HCT116 (cell line): ENCODE measurements at regions not wholly inside any gene's neighbourhood (a gene's known extent, or its start where the extent isn't known, plus 50 kb on each side); places are given as distances from the start of the nearest gene placed in this dataset.

Source experiments
- ATAC-seq: fragments of 200-7000 bp; cut with Tn5 transposase; 2 replicates; pipeline ENCODE4 v1.9.1; 2020; ENCODE audit warnings: mild to moderate bottlenecking, moderate library complexity
- BruUV-seq: library from RNA; stranded (reverse); fragments of 400-500 nt; replicated peaks from 2 replicates; lab custom pipeline; 2021; lab: Mats Ljungman, UMichigan
- CTCF ChIA-PET: fragments of 300-600 bp; sonication (Branson Sonifier 250); formaldehyde crosslinking; loops from one replicate; lab custom pipeline; 2021; ENCODE audit warnings: antibody characterized with exemption; lab: Charles Lee
- POLR2A ChIA-PET: fragments of 300-600, 350-600 bp; sonication (Branson Sonifier 250); formaldehyde crosslinking; loops from one replicate; lab custom pipeline; 2021; ENCODE audit warnings: antibody characterized with exemption; lab: Charles Lee
- RAD21 ChIA-PET, 2 experiments: fragments of 300-600 bp; sonication (Branson Sonifier 250); formaldehyde crosslinking; loops; one replicate each; lab custom pipeline; 2023; ENCODE audit warnings: low total read pairs in 2 of 2; ENCODE audit not compliant: uncharacterized antibody in 2 of 2, unreplicated experiment in 2 of 2, low non-redundant PET in 1 of 2; lab: Charles Lee
- DNase-seq: peaks from one replicate; pipeline ENCODE4 v3.0.0-alpha.2; 2010; ENCODE audit warnings: low read depth, low spot score
- H2AFZ ChIP-seq: fragments of 200-600 bp; shearing (Covaris generic), sonication (generic); 2 replicates; pipeline ENCODE4 v1.6.1; 2017; ENCODE audit warnings: low read depth, mixed run types, mixed read lengths, antibody characterized with exemption, low read length; ENCODE audit not compliant: poor library complexity, severe bottlenecking
- H3K27ac ChIP-seq: 2 replicates; pipeline ENCODE4 v1.5.1; 2012; ENCODE audit warnings: low read depth, low read length
- H3K27me3 ChIP-seq: fragments of 200-600 bp; sonication (generic); 2 replicates; pipeline ENCODE4 v1.6.1; 2016; ENCODE audit warnings: mixed run types, low read length, mixed read lengths; ENCODE audit not compliant: insufficient read depth
- H3K36me3 ChIP-seq, 2 experiments: fragments of 200-500 bp in 1 of 2; fragments of 200-600 bp in 1 of 2; sonication (Bioruptor generic) in 1 of 2; sonication (generic) in 1 of 2; 2 replicates each; pipeline versions ENCODE4 v1.5.1 to v1.6.1; 2014 to 2016; ENCODE audit warnings: low read length in 2 of 2, inconsistent platforms in 1 of 2, mixed read lengths in 1 of 2, mixed run types in 1 of 2; ENCODE audit not compliant: insufficient read depth in 2 of 2, control insufficient read depth in 1 of 2
- H3K4me1 ChIP-seq, 2 experiments: fragments of 200-600 bp in 1 of 2; sonication (generic) in 1 of 2; 2 replicates each; pipeline versions ENCODE4 v1.5.1 to v1.6.1; 2012 to 2017; ENCODE audit warnings: low read length in 2 of 2, inconsistent platforms in 1 of 2, mild to moderate bottlenecking in 1 of 2, mixed read lengths in 1 of 2, mixed run types in 1 of 2, moderate library complexity in 1 of 2; ENCODE audit not compliant: insufficient read depth in 2 of 2, control insufficient read depth in 1 of 2
- H3K4me2 ChIP-seq: fragments of 200-600 bp; sonication (generic); 2 replicates; pipeline ENCODE4 v1.6.1; 2017; ENCODE audit warnings: mixed run types, low read length, mixed read lengths
- H3K4me3 ChIP-seq, 2 experiments: fragments of 200-600 bp in 1 of 2; sonication (generic) in 1 of 2; replicated peaks in 1 of 2; 2 replicates each; pipeline ENCODE4 v1.5.1; 2011 to 2016; ENCODE audit warnings: low read length in 2 of 2, control low read depth in 1 of 2, low read depth in 1 of 2, mild to moderate bottlenecking in 1 of 2, mixed read lengths in 1 of 2, mixed run types in 1 of 2
- H3K79me2 ChIP-seq: fragments of 200-600 bp; sonication (generic); 2 replicates; pipeline ENCODE4 v1.6.1; 2017; ENCODE audit warnings: mild to moderate bottlenecking, mixed run types, low read length, moderate library complexity, mixed read lengths; ENCODE audit not compliant: insufficient read depth
- H3K9ac ChIP-seq: fragments of 200-600 bp; sonication (generic); 2 replicates; pipeline ENCODE4 v1.6.1; 2016; ENCODE audit warnings: low read length, mixed read lengths
- H3K9me2 ChIP-seq: fragments of 200-600 bp; sonication (generic), shearing (Covaris generic); 2 replicates; pipeline ENCODE4 v1.6.1; 2017; ENCODE audit warnings: mixed run types, mild to moderate bottlenecking, moderate library complexity; ENCODE audit not compliant: insufficient read depth
- H3K9me3 ChIP-seq, 2 experiments: fragments of 200-500 bp in 1 of 2; fragments of 200-600 bp in 1 of 2; sonication (Bioruptor generic) in 1 of 2; sonication (generic) in 1 of 2; 2 replicates each; pipeline ENCODE4 v1.6.1; 2014 to 2017; ENCODE audit warnings: low read length in 2 of 2, mixed read lengths in 2 of 2, inconsistent platforms in 1 of 2, low read depth in 1 of 2, mild to moderate bottlenecking in 1 of 2, mixed run types in 1 of 2, moderate library complexity in 1 of 2; ENCODE audit not compliant: control insufficient read depth in 1 of 2, insufficient read depth in 1 of 2
- H4K20me1 ChIP-seq: fragments of 200-600 bp; sonication (generic), shearing (Covaris generic); 2 replicates; pipeline ENCODE4 v1.6.1; 2017; ENCODE audit warnings: mixed run types, mild to moderate bottlenecking, moderate library complexity; ENCODE audit not compliant: insufficient read depth
- CBX3 ChIP-seq: IDR thresholded peaks from 2 replicates; pipeline ENCODE4 v1.6.1; 2012; ENCODE audit warnings: low read depth
- CEBPB ChIP-seq: IDR thresholded peaks from 2 replicates; pipeline ENCODE4 v1.6.1; 2012; ENCODE audit warnings: low read depth
- ELF1 ChIP-seq: IDR thresholded peaks from 2 replicates; pipeline ENCODE4 v1.6.1; 2012; ENCODE audit warnings: low read depth, borderline replicate concordance
- EZH2phosphoT487 ChIP-seq: fragments of 200-600 bp; IDR thresholded peaks from 2 replicates; pipeline ENCODE4 v1.6.1; 2018; ENCODE audit warnings: antibody characterized with exemption, borderline replicate concordance
- FOSL1 ChIP-seq: IDR thresholded peaks from 2 replicates; pipeline ENCODE4 v1.6.1; 2012; ENCODE audit warnings: low read depth
- JUND ChIP-seq: IDR thresholded peaks from 2 replicates; pipeline ENCODE4 v1.6.1; 2012
- POLR2A ChIP-seq: IDR thresholded peaks from 2 replicates; pipeline ENCODE4 v1.7.0; 2011; ENCODE audit warnings: borderline replicate concordance; ENCODE audit not compliant: insufficient read depth, insufficient read length; ENCODE audit errors: extremely low read depth
- POLR2AphosphoS5 ChIP-seq: IDR thresholded peaks from 2 replicates; pipeline ENCODE4 v1.6.1; 2011; ENCODE audit warnings: mild to moderate bottlenecking, low read depth, low read length, moderate library complexity
- RAD21 ChIP-seq: IDR thresholded peaks from 2 replicates; pipeline ENCODE4 v1.6.1; 2012; ENCODE audit warnings: low read depth, mild to moderate bottlenecking
- SP1 ChIP-seq: IDR thresholded peaks from 2 replicates; pipeline ENCODE4 v1.6.1; 2012; ENCODE audit warnings: low read depth
- TCF7L2 ChIP-seq: IDR thresholded peaks from 2 replicates; pipeline ENCODE4 v1.7.0; 2011; ENCODE audit warnings: borderline replicate concordance, inconsistent platforms; ENCODE audit not compliant: insufficient read depth, insufficient read length; ENCODE audit errors: extremely low read depth
- ZFX ChIP-seq: fragments of 450-650 bp; IDR thresholded peaks from 2 replicates; pipeline ENCODE4 v1.6.1; 2017
- ZNF274 ChIP-seq: fragments of 200-500 bp; sonication (Bioruptor generic); IDR thresholded peaks from 2 replicates; pipeline ENCODE4 v1.6.1; 2014; ENCODE audit warnings: mild to moderate bottlenecking, low read depth, low read length, inconsistent platforms
- intact Hi-C: fragments of 100-400 bp; cut with micrococcal nuclease; formaldehyde crosslinking; loops from 2 replicates; pipeline ENCODE4 v1.10.0; 2022
- TF ChIP-seq, protein P1 (sequence below): IDR thresholded peaks from 2 replicates; pipeline ENCODE4 v1.6.1; 2011; ENCODE audit warnings: mild to moderate bottlenecking, low read length, moderate library complexity; ENCODE audit not compliant: insufficient replicate concordance; ENCODE audit errors: extremely low read depth
- TF ChIP-seq, protein P2 (sequence below): IDR thresholded peaks from 2 replicates; pipeline ENCODE4 v1.6.1; 2012; ENCODE audit warnings: low read depth
- TF ChIP-seq, protein P3 (sequence below): IDR thresholded peaks from 2 replicates; pipeline ENCODE4 v1.6.1; 2012

DNA sequence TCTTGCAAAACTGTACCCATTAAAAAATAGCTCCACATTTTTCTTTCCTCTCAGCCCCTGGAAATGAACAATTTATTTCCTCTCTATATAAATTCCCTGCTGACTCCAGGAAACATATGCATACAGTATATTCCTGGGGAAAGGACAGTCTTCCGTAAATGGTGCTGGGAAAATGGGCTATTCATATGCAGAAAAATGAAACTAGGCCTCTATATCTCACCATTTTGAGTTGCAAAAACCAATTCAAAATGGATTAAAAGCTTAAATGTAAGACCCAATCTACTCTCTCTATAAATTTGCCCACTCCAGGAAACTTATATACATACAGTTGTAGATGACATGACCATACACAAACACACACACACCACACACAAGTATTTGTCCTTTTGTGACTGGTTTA is 85.9 kb upstream of the GPR149 start:
- POLR2A ChIA-PET: no interaction called here

DNA sequence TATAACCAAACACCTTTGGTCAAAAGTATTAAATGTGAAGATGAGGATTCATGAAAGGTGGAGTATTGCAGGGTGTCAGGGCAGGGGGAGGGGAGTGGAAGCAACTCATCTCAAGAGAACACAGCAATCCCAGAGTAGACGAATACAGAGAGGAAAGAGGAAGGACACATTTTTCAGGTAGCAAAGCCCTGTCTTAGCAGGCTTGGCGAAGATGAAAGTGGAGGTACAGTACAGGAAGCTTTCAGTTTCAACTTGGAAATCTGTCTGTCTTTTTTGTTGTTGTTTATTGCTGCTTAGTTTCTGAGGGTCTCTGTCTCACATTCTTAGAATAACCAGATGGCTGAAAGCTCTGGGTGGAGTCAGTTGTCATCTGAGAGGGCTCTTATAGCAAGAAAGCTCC is 80.8 kb upstream of the GPR149 start:
- no peak overlapping the region for H3K4me2 ChIP-seq
- H3K9me2 ChIP-seq: no peaks in the 10 kb centered on the region
- RAD21 ChIA-PET: no interaction called here
- intact Hi-C loops: no loop called here
- H4K20me1 ChIP-seq: no peaks in the 10 kb centered on the region
- H3K4me3 ChIP-seq: no peak overlapping the region
- TF ChIP-seq EZH2phosphoT487 (no peak), ZNF274 (no peak), RAD21 (no peak), TCF7L2 (no peak), CEBPB (no peak), ELF1 (no peak), FOSL1 (no peak), POLR2A (no peak), POLR2AphosphoS5 (no peak), ZFX (no peak)
- TF ChIP-seq, protein P1, sequence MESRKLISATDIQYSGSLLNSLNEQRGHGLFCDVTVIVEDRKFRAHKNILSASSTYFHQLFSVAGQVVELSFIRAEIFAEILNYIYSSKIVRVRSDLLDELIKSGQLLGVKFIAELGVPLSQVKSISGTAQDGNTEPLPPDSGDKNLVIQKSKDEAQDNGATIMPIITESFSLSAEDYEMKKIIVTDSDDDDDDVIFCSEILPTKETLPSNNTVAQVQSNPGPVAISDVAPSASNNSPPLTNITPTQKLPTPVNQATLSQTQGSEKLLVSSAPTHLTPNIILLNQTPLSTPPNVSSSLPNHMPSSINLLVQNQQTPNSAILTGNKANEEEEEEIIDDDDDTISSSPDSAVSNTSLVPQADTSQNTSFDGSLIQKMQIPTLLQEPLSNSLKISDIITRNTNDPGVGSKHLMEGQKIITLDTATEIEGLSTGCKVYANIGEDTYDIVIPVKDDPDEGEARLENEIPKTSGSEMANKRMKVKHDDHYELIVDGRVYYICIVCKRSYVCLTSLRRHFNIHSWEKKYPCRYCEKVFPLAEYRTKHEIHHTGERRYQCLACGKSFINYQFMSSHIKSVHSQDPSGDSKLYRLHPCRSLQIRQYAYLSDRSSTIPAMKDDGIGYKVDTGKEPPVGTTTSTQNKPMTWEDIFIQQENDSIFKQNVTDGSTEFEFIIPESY: no peak
- TF ChIP-seq, protein P2, sequence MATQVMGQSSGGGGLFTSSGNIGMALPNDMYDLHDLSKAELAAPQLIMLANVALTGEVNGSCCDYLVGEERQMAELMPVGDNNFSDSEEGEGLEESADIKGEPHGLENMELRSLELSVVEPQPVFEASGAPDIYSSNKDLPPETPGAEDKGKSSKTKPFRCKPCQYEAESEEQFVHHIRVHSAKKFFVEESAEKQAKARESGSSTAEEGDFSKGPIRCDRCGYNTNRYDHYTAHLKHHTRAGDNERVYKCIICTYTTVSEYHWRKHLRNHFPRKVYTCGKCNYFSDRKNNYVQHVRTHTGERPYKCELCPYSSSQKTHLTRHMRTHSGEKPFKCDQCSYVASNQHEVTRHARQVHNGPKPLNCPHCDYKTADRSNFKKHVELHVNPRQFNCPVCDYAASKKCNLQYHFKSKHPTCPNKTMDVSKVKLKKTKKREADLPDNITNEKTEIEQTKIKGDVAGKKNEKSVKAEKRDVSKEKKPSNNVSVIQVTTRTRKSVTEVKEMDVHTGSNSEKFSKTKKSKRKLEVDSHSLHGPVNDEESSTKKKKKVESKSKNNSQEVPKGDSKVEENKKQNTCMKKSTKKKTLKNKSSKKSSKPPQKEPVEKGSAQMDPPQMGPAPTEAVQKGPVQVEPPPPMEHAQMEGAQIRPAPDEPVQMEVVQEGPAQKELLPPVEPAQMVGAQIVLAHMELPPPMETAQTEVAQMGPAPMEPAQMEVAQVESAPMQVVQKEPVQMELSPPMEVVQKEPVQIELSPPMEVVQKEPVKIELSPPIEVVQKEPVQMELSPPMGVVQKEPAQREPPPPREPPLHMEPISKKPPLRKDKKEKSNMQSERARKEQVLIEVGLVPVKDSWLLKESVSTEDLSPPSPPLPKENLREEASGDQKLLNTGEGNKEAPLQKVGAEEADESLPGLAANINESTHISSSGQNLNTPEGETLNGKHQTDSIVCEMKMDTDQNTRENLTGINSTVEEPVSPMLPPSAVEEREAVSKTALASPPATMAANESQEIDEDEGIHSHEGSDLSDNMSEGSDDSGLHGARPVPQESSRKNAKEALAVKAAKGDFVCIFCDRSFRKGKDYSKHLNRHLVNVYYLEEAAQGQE: no peak
- TF ChIP-seq, protein P3, sequence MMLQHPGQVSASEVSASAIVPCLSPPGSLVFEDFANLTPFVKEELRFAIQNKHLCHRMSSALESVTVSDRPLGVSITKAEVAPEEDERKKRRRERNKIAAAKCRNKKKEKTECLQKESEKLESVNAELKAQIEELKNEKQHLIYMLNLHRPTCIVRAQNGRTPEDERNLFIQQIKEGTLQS: no peak
- ATAC-seq (no peak), DNase-seq (no peak)
- H3K79me2 ChIP-seq: no peaks in the 10 kb centered on the region
- no peak overlapping the region for H3K9ac ChIP-seq
- no peak overlapping the region for H2AFZ ChIP-seq
- POLR2A ChIA-PET: no interaction called here
- H3K4me1 ChIP-seq: no peaks in the 10 kb centered on the region
- H3K27me3 ChIP-seq: no peaks in the 10 kb centered on the region
- no peaks in the 10 kb centered on the region for H3K9me3 ChIP-seq
- no TSS peak for BruUV-seq
- CTCF ChIA-PET: no interaction called here
- H3K27ac ChIP-seq: no peak overlapping the region
- H3K36me3 ChIP-seq: no peaks in the 10 kb centered on the region

More for the DNA sequence above, 85.9 kb upstream of the GPR149 start:
- Histone ChIP-seq H3K79me2 (no peaks in the 10 kb centered on the region), H2AFZ (no peak overlapping the region), H3K4me2 (no peak overlapping the region), H3K4me3 (no peak overlapping the region), H4K20me1 (no peaks in the 10 kb centered on the region), H3K4me1 (no peaks in the 10 kb centered on the region), H3K27me3 (no peaks in the 10 kb centered on the region), H3K9me3 (no peaks in the 10 kb centered on the region), H3K9me2 (no peaks in the 10 kb centered on the region), H3K9ac (no peak overlapping the region), H3K36me3 (no peaks in the 10 kb centered on the region), H3K27ac (no peak overlapping the region)
- TF ChIP-seq JUND (no peak), CBX3 (no peak), SP1 (no peak), ELF1 (no peak), POLR2A (no peak), FOSL1 (no peak)
- RAD21 ChIA-PET: no interaction called here
- no peak for DNase-seq
- intact Hi-C loops: no loop called here
- CTCF ChIA-PET: no interaction called here
- no peak for ATAC-seq
- no TSS peak for BruUV-seq
